Cardiac muscle cell (in vitro differentiated cells and primary cell): ENCODE measurements at regions not wholly inside any gene's neighbourhood (a gene's known extent, or its start where the extent isn't known, plus 50 kb on each side); places are given as distances from the start of the nearest gene placed in this dataset.

Source experiments
- DNase-seq, 2 donors: peaks; one replicate each; pipeline versions ENCODE4 v3.0.0 to v3.0.0-alpha.2; 2010 to 2017; ENCODE audit warnings: low read depth in 1 of 2, low spot score in 1 of 2
- H3K27ac ChIP-seq: fragments of 200-600 bp; sonication (generic); 2 replicates; pipeline ENCODE4 v1.5.1; 2016
- H3K27me3 ChIP-seq: fragments of 200-600 bp; sonication (generic); 2 replicates; pipeline ENCODE4 v1.6.0; 2016; ENCODE audit warnings: control low read depth
- H3K36me3 ChIP-seq: fragments of 200-600 bp; sonication (generic); 2 replicates; pipeline ENCODE4 v1.5.1; 2016; ENCODE audit warnings: control low read depth
- H3K4me1 ChIP-seq: fragments of 200-600 bp; sonication (generic); 2 replicates; pipeline ENCODE4 v1.8.1; 2017; ENCODE audit warnings: low read depth, mild to moderate bottlenecking, mixed run types
- H3K4me3 ChIP-seq: fragments of 200-600 bp; sonication (generic); 2 replicates; pipeline ENCODE4 v1.5.1; 2016; ENCODE audit warnings: mild to moderate bottlenecking
- H3K9me3 ChIP-seq: fragments of 200-600 bp; sonication (generic); 2 replicates; pipeline ENCODE4 v1.5.1; 2017; ENCODE audit warnings: low read depth, mild to moderate bottlenecking, control low read depth
- CTCF ChIP-seq: IDR thresholded peaks from 2 replicates; pipeline ENCODE4 v1.5.1; 2012; ENCODE audit warnings: low read depth, mild to moderate bottlenecking, low read length

GRCh38 chr5:71880536-71880935 is 161.5 kb downstream of the CARTPT start:
- Histone ChIP-seq H3K36me3 (no peaks in the 10 kb centered on the region), H3K27me3 (no peaks in the 10 kb centered on the region), H3K4me1 (peaks cover 27% of the 10 kb centered on the region), H3K27ac (no peak overlapping the region), H3K9me3 (no peaks in the 10 kb centered on the region), H3K4me3 (no peak overlapping the region)
- TF ChIP-seq CTCF: no peak
- DNase-seq: no peak

DNA sequence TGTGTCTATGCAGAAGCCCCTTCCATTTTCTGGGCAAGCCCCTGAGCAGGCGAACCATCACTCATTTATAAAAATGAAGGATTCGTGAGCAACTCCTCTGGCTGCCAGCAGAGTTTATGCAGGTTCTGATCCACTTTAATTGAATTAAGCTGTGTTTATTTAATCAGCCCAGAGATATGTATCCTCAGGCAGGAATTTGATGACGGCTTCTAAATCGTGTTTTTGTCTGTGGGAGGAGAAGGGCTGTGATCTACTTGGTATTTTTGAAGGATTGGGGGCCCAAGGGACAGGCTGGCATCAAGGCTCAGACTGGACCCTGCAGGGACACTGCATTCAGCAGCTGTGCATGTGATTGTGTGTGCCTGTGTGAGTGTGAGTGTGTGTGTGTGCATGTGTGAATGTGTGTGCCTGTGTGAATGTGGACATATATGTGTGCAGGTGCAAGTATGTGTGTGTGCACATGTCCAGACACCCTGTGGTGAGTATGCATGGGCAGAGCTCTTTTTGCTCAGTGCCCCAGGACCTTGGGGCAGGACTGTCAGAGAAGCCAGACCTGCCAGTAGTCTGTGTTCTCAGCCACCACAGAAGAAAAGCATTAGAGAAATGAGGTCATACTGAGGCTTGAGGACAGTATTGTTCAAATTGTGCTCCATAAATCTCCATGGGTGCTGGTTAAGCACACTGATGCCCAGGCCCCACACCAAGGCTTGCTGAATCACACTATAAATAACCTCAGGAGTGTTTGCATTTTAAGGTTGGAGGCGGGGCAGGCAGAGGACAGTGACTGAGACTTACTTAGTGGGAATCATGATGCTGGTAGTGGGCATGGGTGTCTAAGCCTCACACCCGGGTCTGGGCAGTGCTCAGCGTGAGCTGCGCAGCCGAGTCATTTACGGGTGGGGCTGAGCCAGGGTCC is 164.0 kb downstream of the CARTPT start:
- Histone ChIP-seq H3K27me3 (no peaks in the 10 kb centered on the region), H3K4me3 (no peak overlapping the region), H3K36me3 (no peaks in the 10 kb centered on the region), H3K27ac (no peak overlapping the region), H3K4me1 (peaks cover 27% of the 10 kb centered on the region), H3K9me3 (no peaks in the 10 kb centered on the region)
- no peak for TF ChIP-seq CTCF
- DNase-seq: no peak

- no peaks in the 10 kb centered on the region for H3K27me3 ChIP-seq
- no peak overlapping the region for H3K27ac ChIP-seq
- no peak for TF ChIP-seq CTCF
- H3K9me3 ChIP-seq: no peaks in the 10 kb centered on the region
- peaks cover 27% of the 10 kb centered on the region for H3K4me1 ChIP-seq
- no peak overlapping the region for H3K4me3 ChIP-seq
- H3K36me3 ChIP-seq: no peaks in the 10 kb centered on the region
- peak in 1 of 2 donors; percentile 32 for DNase-seq
Observed at GRCh38 chr5:71883742-71884103, 164.6 kb downstream of the CARTPT start.

GRCh38 chr5:71884926-71885325 is 165.9 kb downstream of the CARTPT start:
- H3K4me3 ChIP-seq: no peak overlapping the region
- H3K36me3 ChIP-seq: no peaks in the 10 kb centered on the region
- H3K9me3 ChIP-seq: no peaks in the 10 kb centered on the region
- no peak overlapping the region for H3K27ac ChIP-seq
- TF ChIP-seq CTCF: no peak
- DNase-seq: no peak
- H3K4me1 ChIP-seq: peaks cover 25% of the 10 kb centered on the region
- no peaks in the 10 kb centered on the region for H3K27me3 ChIP-seq

- DNase-seq: no peak
- H3K9me3 ChIP-seq: no peaks in the 10 kb centered on the region
- no peak overlapping the region for H3K27ac ChIP-seq
- no peak for TF ChIP-seq CTCF
- peaks cover 11% of the 10 kb centered on the region for H3K4me1 ChIP-seq
- no peaks in the 10 kb centered on the region for H3K27me3 ChIP-seq
- H3K4me3 ChIP-seq: no peak overlapping the region
- no peaks in the 10 kb centered on the region for H3K36me3 ChIP-seq
Observed at GRCh38 chr5:71886406-71886805, 167.3 kb downstream of the CARTPT start.
